Keratinocyte (primary cell): ENCODE measurements at regions not wholly inside any gene's neighbourhood (a gene's known extent, or its start where the extent isn't known, plus 50 kb on each side); places are given as distances from the start of the nearest gene placed in this dataset.

ENCODE experiments used
- CTCF ChIP-seq, 3 experiments: IDR thresholded peaks in 1 of 3; conservative IDR thresholded peaks in 1 of 3; optimal IDR thresholded peaks in 1 of 3; 2 replicates in 2 of 3; 3 replicates in 1 of 3; pipeline versions ENCODE3 to v1.5.1; 2011; ENCODE audit warnings: low read length in 3 of 3, mild to moderate bottlenecking in 3 of 3, moderate library complexity in 2 of 3, control low read depth in 1 of 3, inconsistent platforms in 1 of 3; ENCODE audit not compliant: insufficient read depth in 2 of 3; ENCODE audit errors: extremely low read depth in 1 of 3
- EZH2 ChIP-seq: IDR thresholded peaks from one replicate; pipeline ENCODE4 v1.6.1; 2012; ENCODE audit warnings: inconsistent platforms, mild to moderate bottlenecking, low read length, moderate library complexity

- TF ChIP-seq CTCF (optimal IDR thresholded peaks at IDR 0.05 in 1 of 3, IDR thresholded peaks at IDR 0.05 in 1 of 3, conservative IDR thresholded peaks at IDR 0.05 in 1 of 3; ENCODE audit: extremely low read depth in 1 of 3, insufficient read depth in 2 of 3, low read length in 3 of 3) = no peak
- no peak for TF ChIP-seq EZH2
Measured at GRCh38 chr5:101160002-101160401, 256.9 kb upstream of the ST8SIA4 start.
